GM19438 (cell line): ENCODE measurements at regions not wholly inside any gene's neighbourhood (a gene's known extent, or its start where the extent isn't known, plus 50 kb on each side); places are given as distances from the start of the nearest gene placed in this dataset.

ENCODE experiments used
- ATAC-seq: cut with Tn5 transposase; IDR thresholded peaks from one replicate; pipeline ENCODE4 v1.9.1; 2021; ENCODE audit warnings: low read depth; ENCODE audit not compliant: unreplicated experiment

DNA sequence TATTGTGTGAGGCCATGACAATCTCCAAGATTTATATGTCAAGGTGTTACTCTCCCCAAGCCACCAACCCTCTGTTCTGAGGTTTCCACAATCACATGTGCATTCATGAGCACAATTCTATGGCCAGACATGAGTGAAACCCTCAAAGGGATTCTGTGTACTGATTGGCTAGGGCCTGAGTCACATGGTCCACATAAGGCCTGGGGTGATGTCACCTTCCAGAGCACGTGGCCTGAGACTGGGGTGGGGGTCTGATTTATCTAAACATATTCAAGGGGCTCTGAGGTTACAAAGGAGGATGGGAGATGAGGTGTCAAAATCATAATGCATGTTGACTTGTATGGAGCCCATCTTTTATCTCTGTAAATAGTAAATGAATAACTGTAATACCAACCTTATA is 1369.9 kb upstream of the TMEM132C start:
- ATAC-seq = no peak

- ATAC-seq = no peak
These were observed 1369.2 kb upstream of the TMEM132C start for GRCh38 chr12:126897778-126898177.

DNA sequence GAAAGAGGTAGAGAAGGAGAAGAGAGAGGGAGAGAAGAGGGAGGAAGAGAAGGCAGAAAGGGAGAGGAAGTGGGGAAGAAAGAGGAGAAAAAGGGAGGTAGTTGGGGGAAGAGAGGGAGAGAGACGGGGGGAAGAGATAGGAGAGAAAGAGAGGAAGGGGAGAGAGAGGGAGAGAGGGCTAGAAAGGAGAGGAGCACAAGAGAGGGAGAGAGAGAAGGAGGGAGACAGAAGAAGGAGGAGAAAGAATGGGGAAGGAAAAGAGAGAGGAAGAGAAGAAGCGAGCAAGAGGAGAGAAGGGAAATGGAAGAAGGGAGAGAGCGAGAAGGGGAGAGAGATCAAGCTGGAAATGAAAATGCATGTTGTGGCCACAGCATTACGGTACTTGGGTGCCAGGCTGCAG is 1368.4 kb upstream of the TMEM132C start:
- no peak for ATAC-seq

- ATAC-seq = no peak
These were observed 1366.8 kb upstream of the TMEM132C start for GRCh38 chr12:126899926-126900792.

DNA sequence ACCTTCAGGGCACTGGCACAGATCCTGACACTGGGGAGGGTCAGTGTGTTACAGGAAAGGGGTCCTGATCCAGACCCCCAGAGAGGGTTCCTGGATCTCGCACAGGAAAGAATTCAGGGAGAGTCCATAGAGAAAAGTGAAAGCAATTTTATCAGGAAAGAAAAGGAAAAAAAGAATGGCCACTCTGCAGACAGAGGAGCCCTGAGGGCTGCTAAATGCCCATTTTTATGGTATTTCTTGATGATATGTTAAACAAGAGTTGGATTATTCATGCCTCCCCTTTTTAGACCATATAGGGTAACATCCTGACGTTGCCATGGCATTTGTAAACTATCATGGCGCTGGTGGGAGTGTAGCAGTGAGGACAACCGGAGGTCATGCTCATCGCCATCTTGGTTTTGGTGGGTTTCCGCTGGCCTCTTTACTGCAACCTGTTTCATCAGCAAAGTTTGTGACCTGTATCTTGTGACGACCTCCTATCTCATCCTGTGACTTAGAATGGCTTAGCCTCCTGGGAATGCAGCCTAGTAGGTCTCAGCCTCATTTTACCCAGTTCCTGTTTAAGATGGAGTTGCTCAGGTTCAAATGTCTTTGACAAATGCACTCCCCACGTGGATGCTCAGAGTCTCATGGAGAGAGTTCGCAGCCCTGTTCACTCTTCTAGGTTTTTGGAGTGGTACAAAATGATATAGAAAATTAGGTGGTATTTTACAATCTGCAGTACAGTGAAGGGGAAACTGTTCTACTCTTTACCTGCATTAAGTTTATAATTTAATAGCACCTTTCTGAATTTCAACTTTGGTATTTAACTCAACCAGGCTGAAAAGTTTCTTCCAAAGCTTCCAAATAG is 1363.7 kb upstream of the TMEM132C start:
- ATAC-seq = no peak

- no peak for ATAC-seq
These were observed 1361.2 kb upstream of the TMEM132C start for GRCh38 chr12:126905752-126906151.

DNA sequence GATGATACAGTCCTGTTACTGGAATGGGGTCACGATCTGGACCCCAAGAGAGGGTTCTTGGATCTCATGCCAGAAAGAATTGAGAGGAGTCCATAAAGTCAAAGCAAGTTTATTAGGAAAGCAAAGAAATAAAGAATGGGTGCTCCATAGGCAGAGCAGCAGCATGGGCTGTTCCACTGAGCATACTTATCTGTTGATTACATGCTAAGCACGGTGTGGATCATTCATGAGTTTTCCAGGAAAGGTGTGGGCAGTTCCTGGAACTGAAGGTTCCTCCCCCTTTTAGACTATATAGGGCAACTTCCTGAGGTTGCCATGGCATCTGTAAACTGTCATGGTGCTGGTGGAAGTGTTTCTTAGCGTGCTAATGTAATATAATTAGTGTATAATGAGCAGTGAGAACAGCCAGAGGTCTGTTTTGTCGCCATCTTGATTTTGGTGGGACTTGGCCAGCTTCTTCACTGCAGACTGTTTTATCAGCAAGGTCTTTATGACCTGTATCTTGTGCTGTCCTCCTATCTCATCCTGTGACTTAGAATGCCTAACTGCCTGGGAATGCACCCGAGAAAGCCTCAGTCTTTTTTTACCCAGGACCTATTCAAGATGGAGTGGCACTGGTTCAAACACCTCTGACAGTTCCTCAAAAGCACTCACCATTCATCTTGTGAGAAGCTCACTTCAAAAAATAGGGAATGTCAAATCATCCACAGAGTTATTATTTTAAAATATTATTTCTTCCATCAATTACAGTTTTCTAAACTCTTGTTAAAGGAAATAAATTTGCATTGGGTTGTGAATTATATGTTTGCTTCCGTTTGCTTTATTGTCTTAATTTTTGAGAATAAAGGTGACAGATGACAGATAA is 1358.8 kb upstream of the TMEM132C start:
- no peak for ATAC-seq

- ATAC-seq = no peak
These were observed 1358.2 kb upstream of the TMEM132C start for GRCh38 chr12:126908765-126909142.

DNA sequence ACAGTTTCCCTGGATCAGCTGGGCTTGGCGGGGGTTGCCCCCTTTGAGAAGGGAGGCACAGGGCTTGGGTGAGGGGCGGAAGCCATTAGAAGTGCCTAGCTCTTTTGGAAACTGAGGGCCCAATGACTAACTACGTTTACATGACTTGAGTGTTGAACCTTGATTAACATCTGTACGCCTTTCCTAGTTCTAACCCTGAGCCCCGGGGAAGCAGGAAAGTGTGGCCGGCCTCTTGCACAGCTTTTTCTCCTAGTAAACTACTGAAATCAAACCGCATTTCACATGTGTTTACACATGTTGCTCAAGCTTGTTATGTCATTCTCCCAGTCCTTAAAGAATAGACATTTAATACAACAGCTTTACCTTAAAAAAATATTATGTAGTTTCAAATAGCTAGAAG is 1356.4 kb upstream of the TMEM132C start:
- no peak for ATAC-seq

GRCh38 chr12:126912111-126912510 is 1354.9 kb upstream of the TMEM132C start:
- no peak for ATAC-seq

DNA sequence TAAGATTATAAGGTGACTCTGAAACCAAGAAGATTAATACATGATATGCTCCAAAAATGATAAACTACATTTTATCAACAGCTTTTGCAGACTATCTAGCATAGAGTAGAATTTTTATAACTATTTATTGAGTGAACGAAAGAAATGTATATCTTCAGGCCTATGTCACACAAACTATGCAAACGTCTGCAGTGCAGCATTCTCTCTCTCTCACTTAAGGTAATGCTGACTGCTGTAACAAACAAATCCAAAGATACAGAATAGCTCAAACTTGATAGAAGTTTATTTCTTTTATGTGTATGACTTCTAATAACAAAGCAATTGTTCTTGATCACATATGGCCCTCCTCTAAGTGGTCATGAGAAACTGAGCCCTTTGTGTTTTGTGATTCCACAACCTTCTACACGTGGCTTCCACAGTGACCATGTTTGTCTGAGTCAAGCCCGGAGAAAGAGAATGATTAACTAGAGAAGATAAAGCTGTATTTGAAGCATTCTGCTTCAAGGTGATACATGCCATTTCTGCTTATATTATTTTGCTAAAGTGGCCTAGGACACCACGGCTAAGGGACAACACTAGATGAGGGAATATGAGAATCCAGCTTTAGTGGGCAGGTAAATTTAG is 1352.7 kb upstream of the TMEM132C start:
- no peak for ATAC-seq

DNA sequence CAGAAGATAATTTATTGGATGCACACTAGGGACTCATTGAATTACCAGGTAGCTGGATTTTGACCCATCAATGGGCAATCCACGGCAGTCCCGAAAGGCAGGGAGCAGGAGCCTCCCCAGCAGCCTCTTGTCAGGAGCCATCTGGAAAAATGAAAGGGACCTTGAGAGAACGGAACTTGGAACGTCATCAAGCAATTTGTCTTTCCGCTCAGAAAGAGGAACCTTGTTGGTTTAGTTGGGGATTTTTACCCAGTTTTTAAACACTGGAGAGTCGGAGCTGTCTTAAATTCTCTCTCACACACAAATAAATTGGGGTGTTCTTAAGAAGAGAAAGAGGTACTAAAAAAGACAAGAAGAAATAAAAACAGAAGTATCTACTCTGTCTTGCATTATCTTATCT is 1351.7 kb upstream of the TMEM132C start:
- ATAC-seq = no peak

DNA sequence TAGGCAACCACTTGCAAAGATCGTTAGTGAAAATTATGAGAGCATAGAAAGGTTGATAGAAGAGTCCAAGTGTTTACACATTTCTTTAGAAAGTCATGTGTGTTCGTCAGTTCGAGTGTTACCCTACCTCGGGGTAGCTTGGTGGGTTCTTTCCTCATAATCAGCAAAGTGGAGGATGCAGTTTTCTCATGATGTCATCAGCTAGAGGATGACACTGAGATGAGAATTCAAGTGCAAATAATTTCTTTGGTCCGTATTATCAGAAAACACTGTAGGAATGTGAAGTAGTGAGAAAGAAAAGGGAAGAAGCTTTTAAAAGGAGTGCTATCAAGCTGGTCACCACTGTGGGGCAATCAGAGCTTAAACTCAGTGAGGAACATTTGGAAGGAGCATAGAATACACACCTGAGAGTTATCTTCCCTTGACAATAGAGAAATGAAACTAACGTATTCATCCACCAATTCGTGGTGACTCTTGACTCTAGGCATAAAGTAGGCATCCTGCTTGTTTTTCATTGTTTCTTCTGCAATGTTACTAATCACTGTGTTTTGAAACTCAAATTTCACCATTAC is 1340.9 kb upstream of the TMEM132C start:
- ATAC-seq = no peak

- ATAC-seq = no peak
These were observed 1336.7 kb upstream of the TMEM132C start for GRCh38 chr12:126930234-126930633.

DNA sequence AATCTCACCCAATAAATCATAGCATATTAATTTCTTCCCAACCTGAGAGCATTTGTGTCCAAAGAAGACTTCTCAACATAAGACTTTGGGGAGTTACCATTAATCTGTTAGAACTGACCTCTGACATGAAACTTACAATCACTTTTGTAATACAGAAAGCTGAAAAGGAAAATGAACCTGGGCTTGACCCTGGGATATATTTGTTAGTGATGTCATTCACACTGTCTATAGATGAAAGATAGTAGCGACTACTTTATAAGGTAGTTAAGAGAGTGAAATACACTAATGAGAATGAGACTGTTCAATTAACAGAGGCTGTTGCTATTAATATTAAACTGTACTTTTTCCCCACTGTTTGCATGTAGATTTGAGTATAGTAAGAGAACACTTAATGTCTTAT is 1334.8 kb upstream of the TMEM132C start:
- ATAC-seq = no peak

- ATAC-seq = no peak
These were observed 1331.5 kb upstream of the TMEM132C start for GRCh38 chr12:126935435-126935834.

DNA sequence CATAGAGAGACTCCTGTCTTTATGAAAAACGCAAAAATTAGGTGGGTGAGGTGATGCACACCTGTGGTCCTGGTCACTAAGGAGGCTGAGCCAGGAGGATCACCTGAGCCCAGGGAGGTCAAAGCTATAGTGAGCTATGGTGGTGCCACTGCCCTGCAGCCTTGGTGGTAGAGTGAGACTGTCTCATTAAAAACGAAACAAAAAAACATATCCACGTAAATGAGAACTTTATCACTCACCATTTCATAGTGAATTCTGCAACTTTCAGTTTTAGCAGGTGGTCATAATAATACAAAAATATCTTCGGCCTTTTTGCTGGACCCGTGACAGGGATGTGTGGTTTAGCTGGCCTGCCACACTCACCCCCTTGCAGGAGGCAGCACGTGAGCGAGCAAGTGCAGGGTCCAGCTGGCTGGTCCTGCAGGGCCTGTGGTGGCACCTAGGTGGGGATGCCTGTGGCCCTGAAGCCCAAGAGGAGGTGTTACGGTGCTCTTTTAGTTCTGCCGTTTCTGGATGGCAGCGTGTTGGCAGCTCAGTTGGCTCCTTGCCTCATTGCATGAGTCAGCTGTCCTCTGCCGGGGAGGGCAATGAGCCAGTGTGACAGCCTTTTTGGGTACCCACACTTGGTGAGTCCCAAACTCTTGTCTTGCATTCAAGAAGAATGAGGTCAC is 1330.7 kb upstream of the TMEM132C start:
- ATAC-seq = no peak

DNA sequence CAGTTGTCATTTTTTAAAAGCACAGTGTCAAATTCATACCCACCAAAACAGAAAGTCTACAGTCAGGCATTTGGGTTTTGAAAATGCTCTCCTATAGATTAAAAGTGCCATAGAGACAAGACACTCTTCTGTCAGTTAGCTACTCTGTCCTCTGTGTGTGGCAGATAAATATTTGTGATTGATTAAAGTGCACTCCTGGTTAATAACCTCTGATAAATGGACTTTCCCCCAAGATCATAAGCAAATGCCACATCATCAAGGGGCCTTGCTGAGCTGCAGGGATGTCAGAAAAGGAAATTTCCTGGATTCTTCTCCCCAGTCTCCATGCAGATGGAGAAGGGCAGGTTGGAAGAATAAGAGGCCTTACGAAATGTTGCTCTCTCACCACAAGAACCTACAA is 1329.5 kb upstream of the TMEM132C start:
- no peak for ATAC-seq

- ATAC-seq = no peak
These were observed 1322.3 kb upstream of the TMEM132C start for GRCh38 chr12:126944684-126945083.
